GM21528 (cell line): ENCODE measurements at regions not wholly inside any gene's neighbourhood (a gene's known extent, or its start where the extent isn't known, plus 50 kb on each side); places are given as distances from the start of the nearest gene placed in this dataset.

Source experiments
- ATAC-seq: cut with Tn5 transposase; IDR thresholded peaks from one replicate; pipeline ENCODE4 v1.9.1; 2021; ENCODE audit warnings: mild to moderate bottlenecking, moderate library complexity; ENCODE audit not compliant: unreplicated experiment, low FRiP score

- no peak for ATAC-seq
Measured at GRCh38 chr20:42020316-42020715, 402.1 kb upstream of the CHD6 start.

- ATAC-seq, result no peak
Measured at GRCh38 chr20:42018979-42019378, 400.8 kb upstream of the CHD6 start.

GRCh38 chr20:42010090-42010489 lies 391.9 kb upstream of the CHD6 start:
- ATAC-seq, result no peak

GRCh38 chr20:42007251-42007650 lies 389.1 kb upstream of the CHD6 start:
- no peak for ATAC-seq

DNA sequence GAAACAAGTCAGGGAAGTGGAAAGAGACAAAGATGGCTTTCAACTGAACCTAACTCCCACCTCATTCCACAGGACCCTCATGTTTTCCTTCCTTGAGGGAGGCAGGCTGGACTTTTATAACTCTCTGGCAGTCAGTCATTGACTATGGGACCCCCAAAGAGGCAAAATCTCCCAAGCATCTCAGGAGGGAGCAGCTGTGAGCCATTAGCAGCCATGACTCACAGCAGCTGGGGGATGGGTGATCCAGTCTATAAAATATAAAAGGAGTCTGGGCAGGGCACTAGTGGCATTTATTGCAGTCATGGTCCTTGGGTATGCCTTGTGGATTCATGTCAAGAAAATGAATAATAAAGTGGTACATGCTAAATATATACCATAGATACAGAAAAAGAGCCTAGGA lies 387.0 kb upstream of the CHD6 start:
- ATAC-seq, result no peak

GRCh38 chr20:42003380-42003779 lies 385.2 kb upstream of the CHD6 start:
- no peak for ATAC-seq

DNA sequence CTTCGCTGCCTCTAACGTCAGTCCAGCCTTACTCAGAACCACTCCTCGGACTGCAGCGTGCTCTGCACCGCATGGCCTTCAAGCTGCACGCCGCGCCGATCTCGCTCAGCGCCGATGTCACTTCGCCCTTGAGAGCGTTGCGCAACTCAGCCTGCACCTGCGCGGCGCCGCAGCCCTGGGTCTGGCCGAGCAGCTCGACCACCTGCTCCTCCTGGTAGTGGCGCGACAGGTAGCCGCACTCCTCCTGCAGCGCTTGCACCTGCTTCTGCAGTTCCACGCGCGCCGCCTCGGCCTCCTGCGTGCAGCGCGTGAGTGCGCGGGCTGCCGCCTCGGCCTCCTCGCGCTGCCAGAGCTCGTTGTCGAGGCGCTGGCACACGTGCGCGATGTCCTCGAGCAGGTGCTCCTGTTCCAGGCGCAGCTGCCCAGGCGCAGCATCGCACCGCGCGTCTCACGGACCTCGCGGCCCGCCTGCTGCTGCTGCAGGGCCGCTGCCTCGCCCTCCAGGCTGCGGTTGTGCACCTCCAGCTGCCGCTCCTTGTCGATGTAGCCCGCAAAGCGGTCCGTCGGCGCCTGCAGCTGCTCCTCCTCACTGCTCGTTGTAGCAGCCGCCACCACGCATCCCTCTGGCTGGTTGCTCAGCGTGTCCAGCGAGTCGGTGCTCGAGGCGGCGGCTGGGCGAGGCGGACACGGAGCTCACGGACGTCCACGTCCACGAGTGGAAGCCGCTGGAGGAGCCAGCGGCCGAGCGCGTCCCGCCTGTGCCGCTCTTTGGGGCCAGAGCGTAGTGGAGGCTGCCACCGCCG lies 380.6 kb upstream of the CHD6 start:
- no peak for ATAC-seq

- ATAC-seq, result no peak
Measured at GRCh38 chr20:41996951-41997350, 378.8 kb upstream of the CHD6 start.

DNA sequence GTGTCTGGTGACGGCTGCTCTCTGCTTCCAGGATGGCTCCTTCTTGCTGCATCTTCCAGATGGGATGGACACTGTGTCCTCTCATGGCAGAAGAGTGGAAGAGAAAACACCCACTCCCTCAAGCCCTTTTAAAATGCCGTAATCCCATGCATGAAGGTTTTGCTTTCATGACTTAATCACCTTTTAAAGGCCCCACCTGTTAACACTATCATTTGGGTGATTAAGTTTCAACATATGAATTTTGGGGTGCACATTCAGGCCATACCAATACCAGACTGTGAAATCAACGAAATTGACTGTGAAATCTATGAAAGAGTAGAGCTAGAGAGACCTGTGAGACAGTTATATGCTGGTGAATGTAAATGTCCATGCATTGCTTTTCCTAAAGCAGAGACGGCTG lies 374.3 kb upstream of the CHD6 start:
- no peak for ATAC-seq

DNA sequence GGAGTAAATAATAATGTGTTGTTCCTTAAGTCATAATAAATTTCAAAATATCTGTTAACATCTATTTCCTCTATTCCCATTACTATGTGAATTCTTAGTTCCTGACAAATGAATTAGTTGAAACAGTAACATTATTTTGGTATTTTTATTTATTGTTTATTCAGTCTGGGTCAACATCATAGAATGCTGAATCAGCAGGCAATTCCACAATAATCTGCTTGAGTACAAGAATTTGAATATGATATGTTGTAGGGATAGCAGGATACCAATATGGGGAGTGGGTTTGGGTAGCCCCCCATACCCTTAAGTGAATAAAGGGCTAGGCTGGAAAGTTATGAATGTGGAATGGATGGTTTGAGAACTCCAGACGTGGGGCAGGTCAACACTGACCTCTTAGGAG lies 373.2 kb upstream of the CHD6 start:
- ATAC-seq, result no peak

GRCh38 chr20:41989935-41990635 lies 371.9 kb upstream of the CHD6 start:
- ATAC-seq, result no peak

DNA sequence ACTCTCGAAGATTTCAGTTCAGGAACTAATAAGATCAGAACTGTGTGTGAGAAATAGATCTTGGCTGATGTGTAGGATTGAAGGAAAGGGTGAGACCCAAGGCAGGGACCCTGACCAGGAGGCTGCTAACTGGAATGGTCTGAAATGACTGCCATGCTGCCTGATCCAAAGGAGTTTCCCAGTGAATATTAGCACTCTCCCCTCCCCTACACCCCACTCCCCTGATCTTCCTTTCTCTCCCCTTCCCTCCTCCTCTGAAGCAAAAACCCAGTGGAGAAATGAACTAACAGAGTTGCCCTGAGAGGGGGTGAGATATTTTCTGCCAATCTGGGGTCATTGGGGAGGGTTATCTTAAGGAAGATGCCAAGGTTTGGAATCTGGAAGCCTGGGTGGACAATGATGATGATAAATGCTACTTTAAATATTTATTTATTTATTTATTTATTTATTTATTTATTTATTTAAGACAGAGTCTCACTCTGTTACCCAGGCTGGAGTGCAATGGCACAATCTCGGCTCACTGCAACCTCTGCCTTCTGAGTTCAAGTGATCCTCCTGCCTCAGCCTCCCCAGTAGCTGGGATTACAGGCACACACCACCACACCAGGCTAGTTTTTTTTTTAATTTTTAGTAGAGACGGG lies 371.0 kb upstream of the CHD6 start:
- ATAC-seq, result no peak

DNA sequence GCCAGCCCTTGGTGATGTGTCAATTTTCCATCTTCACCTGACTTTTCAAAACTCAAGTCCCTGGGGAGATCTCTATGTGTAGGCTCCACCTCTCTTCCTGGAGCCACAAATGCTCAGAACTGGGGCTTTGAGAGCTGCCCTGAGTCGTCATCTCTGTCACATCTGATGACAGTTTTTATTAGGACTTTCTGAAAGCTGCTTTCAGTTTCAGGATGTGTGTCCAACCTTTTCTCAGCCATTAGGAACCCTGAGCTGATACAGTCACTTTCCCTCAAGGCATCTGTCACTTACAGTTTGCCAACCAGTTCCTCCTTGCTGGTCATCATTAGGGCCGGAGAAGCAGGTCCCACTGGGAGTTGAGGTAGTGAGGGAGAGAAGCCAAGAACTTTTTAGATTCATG lies 365.9 kb upstream of the CHD6 start:
- no peak for ATAC-seq

DNA sequence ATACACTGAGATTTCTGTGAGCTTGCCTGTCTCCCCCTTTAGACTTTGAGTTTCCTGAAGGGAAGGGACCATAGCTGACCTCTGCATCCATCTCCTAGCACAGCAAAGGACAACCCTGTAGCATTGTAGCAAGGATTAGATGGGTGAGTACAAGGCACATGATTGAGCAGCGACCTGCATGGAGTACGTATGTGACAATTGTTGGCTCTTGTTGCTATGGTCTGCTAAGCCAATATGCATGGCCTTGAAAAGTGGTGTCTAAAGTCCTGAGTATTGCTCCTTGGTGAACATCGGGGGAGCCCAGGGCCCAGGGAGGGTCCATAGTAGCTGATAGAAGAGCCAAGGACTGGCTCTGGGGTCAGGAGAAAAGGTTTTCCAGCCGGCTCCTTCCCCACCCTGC lies 365.0 kb upstream of the CHD6 start:
- ATAC-seq, result no peak

GRCh38 chr20:41981746-41982145 lies 363.6 kb upstream of the CHD6 start:
- no peak for ATAC-seq

GRCh38 chr20:41978875-41979274 lies 360.7 kb upstream of the CHD6 start:
- no peak for ATAC-seq

DNA sequence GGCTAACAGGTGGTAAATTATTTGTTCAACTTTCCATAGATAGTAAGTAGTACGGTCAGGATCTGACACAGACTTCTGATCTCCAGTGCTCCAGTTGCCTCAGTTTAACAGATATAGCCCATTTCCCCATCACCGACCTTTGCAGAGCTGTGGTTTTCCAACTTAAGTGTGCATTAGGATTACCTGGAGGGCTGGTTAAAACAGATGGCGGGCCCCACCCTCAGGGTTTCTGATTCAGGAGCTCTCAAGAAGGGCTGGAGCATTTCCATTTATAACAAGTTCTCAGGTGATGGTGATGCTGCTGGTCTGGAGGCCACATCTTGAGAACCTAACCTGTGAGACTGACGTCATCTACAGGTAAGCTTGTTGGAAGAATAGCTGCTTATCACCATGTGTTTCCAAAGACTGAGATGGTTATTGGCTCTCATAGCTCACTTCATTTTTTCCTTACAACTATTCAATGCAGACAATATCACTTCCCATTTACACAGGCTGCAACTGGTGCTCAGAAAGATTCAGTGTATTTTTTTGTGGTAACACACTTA lies 360.1 kb upstream of the CHD6 start:
- no peak for ATAC-seq

GRCh38 chr20:41969656-41970055 lies 351.5 kb upstream of the CHD6 start:
- no peak for ATAC-seq

DNA sequence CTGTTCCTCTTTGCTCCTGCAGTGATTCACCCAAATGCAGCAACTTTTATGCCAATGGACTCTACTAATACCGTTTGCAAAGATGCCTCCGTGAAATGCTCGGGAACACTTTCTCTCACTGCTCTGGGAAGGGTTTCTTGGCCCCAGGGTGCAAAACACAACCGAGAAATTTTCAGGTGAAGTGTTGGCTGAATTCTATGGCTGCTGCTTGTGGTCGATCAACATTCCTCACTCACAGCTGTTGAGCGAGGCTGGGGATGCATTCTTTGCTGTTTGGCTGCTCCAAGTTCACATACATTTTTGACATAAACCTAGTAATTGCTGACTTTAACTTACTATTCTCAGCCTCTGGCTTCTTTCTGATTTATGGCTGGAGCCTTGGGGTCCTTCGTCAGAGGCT lies 342.0 kb upstream of the CHD6 start:
- no peak for ATAC-seq

GRCh38 chr20:41958391-41958790 lies 340.2 kb upstream of the CHD6 start:
- ATAC-seq, result no peak

- no peak for ATAC-seq
Measured at GRCh38 chr20:41956338-41957074, 338.3 kb upstream of the CHD6 start.
